ENCODE measurements at regions not wholly inside any gene's neighbourhood (a gene's known extent, or its start where the extent isn't known, plus 50 kb on each side); places are given as distances from the start of the nearest gene placed in this dataset.

DNA sequence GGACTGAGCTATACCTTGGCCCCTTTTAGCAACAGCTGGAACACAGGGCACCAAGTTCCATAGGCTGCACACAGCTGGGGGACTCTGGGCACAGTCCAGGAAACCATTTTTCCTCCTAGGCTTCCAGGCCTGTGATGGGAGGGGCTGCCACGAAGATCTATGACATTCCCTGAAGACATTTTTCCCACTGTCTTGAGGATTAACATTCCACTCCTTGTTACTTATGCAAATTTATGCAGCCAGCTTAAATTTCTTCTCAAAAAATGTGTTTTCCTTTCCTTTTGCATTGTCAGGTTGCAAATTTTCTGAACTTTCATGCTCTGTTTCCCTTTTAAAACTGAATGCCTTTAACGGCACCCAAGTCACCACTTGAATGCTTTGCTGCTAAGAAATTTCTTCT lies 580.1 kb upstream of the FTMT start:
- Mint-ChIP-seq H3K4me3 (no peak overlapping the region), H3K9me3 (no peaks in the 10 kb centered on the region), H3K27ac (no peak overlapping the region), H3K36me3 (ENCODE audit: low read depth) (no peaks in the 10 kb centered on the region), H3K4me1 (no peaks in the 10 kb centered on the region), H3K27me3 (ENCODE audit: low read depth) (no peaks in the 10 kb centered on the region)
- TF ChIP-seq CTCF (IDR thresholded peaks at IDR 0.05; ENCODE audit: unreplicated experiment in 3 of 3) = no peak

GRCh38 chr5:121273833-121274433 lies 577.7 kb upstream of the FTMT start:
- Mint-ChIP-seq H3K4me3 (no peak overlapping the region), H3K27me3 (ENCODE audit: low read depth) (no peaks in the 10 kb centered on the region), H3K36me3 (ENCODE audit: low read depth) (no peaks in the 10 kb centered on the region), H3K4me1 (no peaks in the 10 kb centered on the region), H3K27ac (no peak overlapping the region), H3K9me3 (no peaks in the 10 kb centered on the region)
- no peak for TF ChIP-seq CTCF (IDR thresholded peaks at IDR 0.05; ENCODE audit: unreplicated experiment in 3 of 3)

GRCh38 chr5:121279801-121280200 lies 571.9 kb upstream of the FTMT start:
- H3K4me1 Mint-ChIP-seq = no peaks in the 10 kb centered on the region
- H3K27ac Mint-ChIP-seq = no peak overlapping the region
- no peak for TF ChIP-seq CTCF (IDR thresholded peaks at IDR 0.05; ENCODE audit: unreplicated experiment in 3 of 3)
- H3K4me3 Mint-ChIP-seq = no peak overlapping the region
- peaks cover 4% of the 10 kb centered on the region for H3K9me3 Mint-ChIP-seq
- H3K36me3 Mint-ChIP-seq (ENCODE audit: low read depth) = no peaks in the 10 kb centered on the region
- no peaks in the 10 kb centered on the region for H3K27me3 Mint-ChIP-seq (ENCODE audit: low read depth)

- no peaks in the 10 kb centered on the region for H3K36me3 Mint-ChIP-seq (ENCODE audit: low read depth)
- TF ChIP-seq CTCF (IDR thresholded peaks at IDR 0.05; ENCODE audit: unreplicated experiment in 3 of 3) = no peak
- no peaks in the 10 kb centered on the region for H3K27me3 Mint-ChIP-seq (ENCODE audit: low read depth)
- H3K9me3 Mint-ChIP-seq = peaks cover 4% of the 10 kb centered on the region
- no peak overlapping the region for H3K4me3 Mint-ChIP-seq
- peaks cover 11% of the 10 kb centered on the region for H3K4me1 Mint-ChIP-seq
- H3K27ac Mint-ChIP-seq = no peak overlapping the region
Measured at GRCh38 chr5:121285801-121286521, 565.7 kb upstream of the FTMT start.

- Mint-ChIP-seq H3K27me3 (ENCODE audit: low read depth) (no peaks in the 10 kb centered on the region), H3K4me3 (no peak overlapping the region), H3K36me3 (ENCODE audit: low read depth) (no peaks in the 10 kb centered on the region), H3K27ac (no peak overlapping the region), H3K9me3 (no peaks in the 10 kb centered on the region), H3K4me1 (peaks cover 11% of the 10 kb centered on the region)
- TF ChIP-seq CTCF (IDR thresholded peaks at IDR 0.05; ENCODE audit: unreplicated experiment in 3 of 3) = no peak
Measured at GRCh38 chr5:121288781-121289180, 562.9 kb upstream of the FTMT start.

DNA sequence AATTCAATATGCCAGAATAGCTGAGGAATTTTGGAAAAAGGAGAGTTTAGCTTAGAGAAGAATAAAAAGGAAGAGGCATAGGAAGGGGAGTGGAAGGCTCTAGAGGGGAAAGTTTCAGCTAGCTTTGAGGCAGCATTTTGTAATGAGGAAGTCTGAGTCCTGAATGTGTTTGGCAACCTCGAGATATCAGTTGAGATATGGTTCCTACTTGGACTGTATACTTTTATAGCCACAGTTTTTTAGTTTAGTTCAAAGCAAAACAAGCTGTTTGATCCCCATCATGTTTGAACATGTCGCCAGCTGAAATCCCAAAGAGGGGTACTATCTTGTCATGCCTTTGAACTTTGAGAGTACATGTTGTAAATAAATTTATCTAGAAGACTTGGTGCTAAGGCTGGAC lies 559.0 kb upstream of the FTMT start:
- Mint-ChIP-seq H3K9me3 (no peaks in the 10 kb centered on the region), H3K36me3 (ENCODE audit: low read depth) (no peaks in the 10 kb centered on the region), H3K4me3 (no peak overlapping the region), H3K27ac (no peak overlapping the region), H3K27me3 (ENCODE audit: low read depth) (no peaks in the 10 kb centered on the region), H3K4me1 (no peaks in the 10 kb centered on the region)
- no peak for TF ChIP-seq CTCF (IDR thresholded peaks at IDR 0.05; ENCODE audit: unreplicated experiment in 3 of 3)
